ENCODE measurements at regions not wholly inside any gene's neighbourhood (a gene's known extent, or its start where the extent isn't known, plus 50 kb on each side); places are given as distances from the start of the nearest gene placed in this dataset.

DNA sequence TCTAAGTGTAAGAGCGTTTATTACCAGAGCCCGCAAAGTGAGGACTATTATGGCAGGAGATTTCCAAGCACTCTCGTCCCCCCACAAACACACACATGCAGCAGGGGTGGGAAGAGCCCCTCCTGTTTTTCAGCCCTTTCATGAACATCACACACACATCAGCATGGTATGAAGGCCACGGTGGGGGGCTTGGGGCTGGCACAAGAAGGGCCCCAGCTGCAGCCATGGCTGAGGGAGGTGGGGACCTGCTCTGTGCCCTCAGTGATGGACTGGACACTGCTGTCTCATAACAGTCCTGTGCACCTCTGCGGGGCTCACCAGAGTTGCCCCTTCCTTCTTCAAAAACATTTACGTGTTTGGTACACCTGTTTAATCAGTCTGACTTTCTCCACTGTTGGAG, 650.7 kb downstream of the BRD1 start:
- ATAC-seq (no peak), DNase-seq (no peak)
- H3K4me3 Mint-ChIP-seq, result no peak overlapping the region
- peaks cover 5 to 7% of the 10 kb centered on the region in 2 donors for H3K9me3 Mint-ChIP-seq
- no peak overlapping the region for H3K27ac Mint-ChIP-seq
- H3K4me1 Mint-ChIP-seq, result no peaks in the 10 kb centered on the region
- peaks cover 28% of the 10 kb centered on the region for H3K27me3 Mint-ChIP-seq

- no peak for DNase-seq
- H3K27ac Mint-ChIP-seq, result no peak overlapping the region
- H3K4me1 Mint-ChIP-seq, result no peaks in the 10 kb centered on the region
- ATAC-seq, result no peak
- no peak overlapping the region for H3K4me3 Mint-ChIP-seq
- H3K27me3 Mint-ChIP-seq, result peaks cover 10% of the 10 kb centered on the region
- peaks cover 14 to 18% of the 10 kb centered on the region in 2 donors for H3K9me3 Mint-ChIP-seq
Measured at GRCh38 chr22:49170053-49170452, 657.6 kb downstream of the BRD1 start.

DNA sequence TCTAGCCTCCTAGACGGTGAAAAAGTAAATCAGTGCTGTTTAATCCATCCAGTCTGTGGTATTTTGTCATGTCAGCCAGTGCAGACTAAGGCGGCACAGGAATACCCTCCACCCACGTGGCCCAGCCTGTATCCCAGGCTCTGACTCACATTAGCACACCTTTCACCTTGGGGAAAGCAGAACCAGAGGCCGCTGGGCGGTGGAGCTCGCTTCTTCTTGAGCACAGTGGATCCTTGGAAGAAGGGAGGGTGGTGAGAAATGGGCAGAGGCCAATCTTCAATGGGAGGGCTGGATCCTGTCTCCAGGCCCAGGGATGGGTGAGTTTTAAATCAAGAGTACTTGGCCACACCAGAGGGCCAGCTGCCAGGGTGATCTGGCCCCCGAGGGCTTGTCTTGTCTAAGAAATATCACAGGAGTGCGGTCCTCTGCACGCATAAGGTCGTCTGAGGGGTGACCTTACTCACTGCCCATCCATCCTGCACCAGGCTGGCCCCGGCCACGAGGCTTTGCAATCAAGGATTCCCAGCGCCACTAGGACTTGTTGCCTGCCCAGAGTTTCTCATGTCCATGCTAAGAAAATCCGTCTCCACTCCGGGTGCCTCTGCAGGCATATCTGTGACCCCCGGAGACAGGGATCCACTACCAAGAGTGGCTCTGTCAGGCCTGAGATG, 658.5 kb downstream of the BRD1 start:
- peaks cover 1% of the 10 kb centered on the region for H3K27me3 Mint-ChIP-seq
- H3K27ac Mint-ChIP-seq, result no peak overlapping the region
- H3K9me3 Mint-ChIP-seq, result peaks cover 14 to 18% of the 10 kb centered on the region in 2 donors
- ATAC-seq (no peak), DNase-seq (no peak)
- no peak overlapping the region for H3K4me3 Mint-ChIP-seq
- no peaks in the 10 kb centered on the region for H3K4me1 Mint-ChIP-seq

- DNase-seq (no peak), ATAC-seq (no peak)
- Mint-ChIP-seq H3K9me3 (peaks cover 14 to 18% of the 10 kb centered on the region in 2 donors), H3K27me3 (peaks cover 6% of the 10 kb centered on the region), H3K27ac (no peak overlapping the region), H3K4me1 (no peaks in the 10 kb centered on the region), H3K4me3 (no peak overlapping the region)
Measured at GRCh38 chr22:49168219-49168813, 659.4 kb downstream of the BRD1 start.

GRCh38 chr22:49166746-49167145, 660.9 kb downstream of the BRD1 start:
- peaks cover 7 to 9% of the 10 kb centered on the region in 2 donors for H3K9me3 Mint-ChIP-seq
- H3K27ac Mint-ChIP-seq, result no peak overlapping the region
- no peaks in the 10 kb centered on the region for H3K4me1 Mint-ChIP-seq
- ATAC-seq (no peak), DNase-seq (no peak)
- peaks cover 6% of the 10 kb centered on the region for H3K27me3 Mint-ChIP-seq
- H3K4me3 Mint-ChIP-seq, result no peak overlapping the region

DNA sequence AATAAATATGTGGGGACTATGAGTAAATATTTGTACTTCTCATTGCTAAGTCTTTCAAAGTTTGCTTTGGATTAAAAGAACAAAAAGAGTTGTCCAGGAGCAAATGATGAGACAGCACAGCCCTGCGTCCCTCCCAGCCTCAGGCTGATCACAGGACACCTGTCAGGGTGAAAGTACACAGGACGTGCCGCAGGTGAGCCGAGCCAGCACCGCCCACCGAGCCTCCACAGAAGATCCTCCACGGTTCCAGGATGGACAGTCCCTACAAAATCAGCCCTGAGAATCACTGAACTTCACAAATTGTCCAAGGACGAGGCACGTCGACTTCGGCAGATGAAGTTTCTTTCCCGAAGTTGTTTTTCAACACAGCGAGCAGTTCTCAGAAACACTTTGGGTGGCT, 661.5 kb downstream of the BRD1 start:
- Mint-ChIP-seq H3K27me3 (peaks cover 10% of the 10 kb centered on the region), H3K4me3 (no peak overlapping the region), H3K27ac (no peak overlapping the region), H3K9me3 (peaks cover 2 to 4% of the 10 kb centered on the region in 2 donors), H3K4me1 (no peaks in the 10 kb centered on the region)
- DNase-seq (no peak), ATAC-seq (no peak)

DNA sequence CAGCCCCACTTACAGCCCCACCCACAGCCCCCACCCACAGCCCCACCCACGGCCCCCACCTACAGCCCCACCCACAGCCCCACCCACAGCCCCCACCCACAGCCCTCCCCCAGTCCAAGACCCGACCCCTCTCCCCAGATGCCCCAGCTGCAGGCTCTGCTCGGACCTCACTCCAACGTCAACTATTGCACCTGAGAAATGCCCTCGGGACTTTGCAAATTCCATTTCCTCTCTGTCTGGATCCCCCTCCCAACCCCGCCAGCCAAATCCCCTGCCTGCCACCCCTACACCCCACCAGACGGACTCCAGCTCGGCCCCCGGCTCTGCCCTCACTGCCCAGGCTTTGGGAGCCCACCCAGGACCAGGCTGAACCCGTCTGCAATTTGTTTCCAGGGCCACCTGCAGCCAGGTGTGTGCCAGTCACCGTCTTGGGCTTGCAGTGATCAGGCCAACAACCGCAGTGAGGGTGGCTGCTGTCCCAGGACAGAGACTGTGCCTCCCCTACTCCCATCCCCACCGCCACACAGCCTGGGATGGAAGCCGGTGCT, 662.8 kb downstream of the BRD1 start:
- DNase-seq (no peak), ATAC-seq (no peak)
- Mint-ChIP-seq H3K4me1 (no peaks in the 10 kb centered on the region), H3K27ac (no peak overlapping the region), H3K9me3 (no peaks in the 10 kb centered on the region), H3K4me3 (no peak overlapping the region), H3K27me3 (peaks cover 14% of the 10 kb centered on the region)

DNA sequence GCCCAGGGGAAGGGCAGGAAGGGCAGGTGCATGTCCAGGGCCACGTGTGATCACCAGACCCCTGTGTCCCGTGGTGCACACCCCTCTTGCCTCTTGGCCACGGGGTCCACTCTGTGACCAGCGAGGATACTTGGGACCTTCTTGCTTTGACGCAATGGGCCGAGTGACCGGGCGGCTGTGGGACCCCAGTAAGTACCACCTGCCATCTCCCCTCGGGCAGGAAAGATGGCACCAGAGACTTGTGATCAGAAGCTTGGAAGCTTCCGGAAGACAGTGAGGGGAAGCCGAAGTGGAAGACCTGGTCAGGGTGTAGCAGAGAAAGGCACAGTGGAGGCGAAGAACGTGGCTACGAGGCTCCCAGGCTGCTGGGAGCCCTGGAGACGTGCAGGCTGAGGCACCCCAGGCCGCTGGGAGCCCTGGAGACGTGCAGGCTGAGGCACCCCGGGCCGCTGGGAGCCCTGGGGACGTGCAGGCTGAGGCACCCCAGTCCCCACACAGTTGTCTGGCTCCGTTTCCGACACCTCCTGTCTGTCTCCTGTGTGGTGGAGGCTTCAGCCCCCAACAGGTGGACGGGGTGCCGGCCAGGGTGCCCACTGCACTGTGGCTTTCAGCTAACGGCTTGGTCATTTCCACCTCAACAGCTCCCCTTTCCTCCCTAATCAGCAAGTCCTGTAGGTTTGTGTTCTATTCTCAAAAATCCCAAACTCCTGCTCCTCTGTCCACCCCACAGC, 663.5 kb downstream of the BRD1 start:
- no peaks in the 10 kb centered on the region for H3K9me3 Mint-ChIP-seq

GRCh38 chr22:49163258-49163959, 664.3 kb downstream of the BRD1 start:
- H3K27ac Mint-ChIP-seq, result no peak overlapping the region
- ATAC-seq, result no peak
- H3K27me3 Mint-ChIP-seq, result peaks cover 14% of the 10 kb centered on the region
- H3K9me3 Mint-ChIP-seq, result no peaks in the 10 kb centered on the region
- no peak for DNase-seq
- no peaks in the 10 kb centered on the region for H3K4me1 Mint-ChIP-seq
- H3K4me3 Mint-ChIP-seq, result no peak overlapping the region

More for the DNA sequence above, 663.5 kb downstream of the BRD1 start:
- ATAC-seq, result no peak
- DNase-seq, result no peak
- no peak overlapping the region for H3K27ac Mint-ChIP-seq
- no peak overlapping the region for H3K4me3 Mint-ChIP-seq
- H3K4me1 Mint-ChIP-seq, result no peaks in the 10 kb centered on the region
- H3K27me3 Mint-ChIP-seq, result peaks cover 14% of the 10 kb centered on the region

- no peak for DNase-seq
- Mint-ChIP-seq H3K4me3 (no peak overlapping the region), H3K4me1 (no peaks in the 10 kb centered on the region), H3K27me3 (peaks cover 14% of the 10 kb centered on the region), H3K27ac (no peak overlapping the region), H3K9me3 (no peaks in the 10 kb centered on the region)
- ATAC-seq, result no peak
Measured at GRCh38 chr22:49162841-49163240, 664.8 kb downstream of the BRD1 start.

DNA sequence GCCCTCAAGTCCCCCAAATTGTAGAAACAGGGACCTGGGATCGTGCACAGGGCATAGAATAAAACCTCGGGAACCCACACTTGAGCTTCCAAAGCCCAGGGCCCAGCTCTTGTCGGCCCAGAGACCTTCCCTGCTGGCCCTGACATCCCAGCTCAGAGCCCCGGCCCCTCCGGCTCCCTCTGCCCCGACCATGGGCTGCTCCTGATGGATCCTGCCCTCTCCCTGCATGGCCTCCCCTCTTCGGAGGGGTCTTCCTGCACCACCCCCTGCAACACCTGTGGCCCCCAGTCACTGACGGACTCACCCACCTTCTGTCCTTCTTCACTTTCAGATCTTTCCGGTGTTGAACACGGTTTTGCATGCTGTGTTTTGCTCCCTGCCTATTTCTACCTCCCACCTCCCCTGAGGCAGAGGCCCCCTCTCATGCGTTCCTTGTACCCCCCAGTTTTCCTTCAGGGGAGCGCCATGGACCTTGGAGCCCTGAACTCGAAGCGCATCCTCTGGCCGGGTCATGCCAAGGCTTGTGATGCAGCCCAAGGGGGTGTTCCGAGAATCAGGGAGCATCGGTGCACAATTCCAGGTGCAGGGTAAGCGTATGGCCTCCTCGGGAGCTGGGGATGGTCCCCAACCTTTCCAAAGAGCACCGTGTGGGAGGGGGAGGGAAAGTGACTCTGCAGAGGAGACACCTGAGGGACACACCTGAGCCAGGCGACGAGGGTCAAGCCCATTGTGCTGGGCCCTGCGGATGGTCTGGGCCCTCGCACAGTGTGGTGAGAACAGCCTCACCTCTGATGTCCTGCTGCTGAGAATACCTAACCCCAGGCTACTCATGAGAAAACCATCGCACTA, 666.4 kb downstream of the BRD1 start:
- H3K4me1 Mint-ChIP-seq, result no peaks in the 10 kb centered on the region
- ATAC-seq, result no peak

DNA sequence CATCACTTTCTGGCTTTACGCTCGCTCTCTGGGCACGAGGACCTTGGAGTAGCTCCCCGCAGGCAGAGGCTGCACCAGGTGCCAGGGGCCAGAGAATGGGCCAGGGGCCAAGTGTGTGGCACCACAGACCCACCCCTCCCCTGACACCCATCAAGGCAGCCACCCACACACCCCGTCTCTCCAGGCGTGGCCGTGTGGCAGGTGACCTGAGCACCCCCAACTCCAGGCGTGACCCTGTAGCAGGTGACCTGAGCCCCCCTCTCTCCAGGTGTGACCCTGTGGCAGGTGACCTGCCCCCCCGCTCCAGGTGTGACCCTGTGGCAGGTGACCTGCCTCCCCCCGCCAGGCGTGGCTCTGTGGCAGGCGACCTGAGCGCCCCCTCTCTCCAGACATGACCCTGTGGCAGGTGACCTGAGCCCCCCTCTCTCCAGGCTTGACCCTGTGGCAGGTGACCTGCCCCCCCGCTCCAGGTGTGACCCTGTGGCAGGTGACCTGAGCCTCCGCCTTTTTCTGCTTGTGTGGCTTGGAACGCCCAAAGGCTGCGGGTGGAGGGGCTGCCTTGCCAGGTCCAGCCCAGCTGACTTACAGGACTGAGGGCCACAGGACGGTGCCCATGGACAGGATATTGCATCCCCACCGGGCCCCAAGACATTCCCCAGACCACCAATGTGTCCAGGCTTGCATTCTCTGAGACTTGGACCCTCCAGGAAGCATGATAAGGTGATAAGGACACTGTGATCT, 667.2 kb downstream of the BRD1 start:
- Mint-ChIP-seq H3K9me3 (peaks cover 5 to 7% of the 10 kb centered on the region in 2 donors), H3K27me3 (peaks cover 14% of the 10 kb centered on the region), H3K27ac (no peak overlapping the region), H3K4me3 (no peak overlapping the region), H3K4me1 (no peaks in the 10 kb centered on the region)
- ATAC-seq, result no peak
- DNase-seq, result no peak

More for the DNA sequence above, 666.4 kb downstream of the BRD1 start:
- peaks cover 14% of the 10 kb centered on the region for H3K27me3 Mint-ChIP-seq
- peaks cover 0 to under 1% of the 10 kb centered on the region in 2 donors for H3K9me3 Mint-ChIP-seq
- no peak overlapping the region for H3K4me3 Mint-ChIP-seq
- H3K27ac Mint-ChIP-seq, result no peak overlapping the region
- no peak for DNase-seq

- Mint-ChIP-seq H3K27me3 (peaks cover 14% of the 10 kb centered on the region), H3K4me3 (no peak overlapping the region), H3K9me3 (peaks cover 5 to 7% of the 10 kb centered on the region in 2 donors), H3K4me1 (no peaks in the 10 kb centered on the region), H3K27ac (no peak overlapping the region)
- ATAC-seq (no peak), DNase-seq (no peak)
Measured at GRCh38 chr22:49159711-49160110, 668.0 kb downstream of the BRD1 start.

Data from stimulated activated naive CD8-positive, alpha-beta T cell treated with anti-CD3 and anti-CD28 coated beads, Interleukin-15, amount 100 ng/mL, for 72 hours (primary cell).